ENCODE measurements at regions not wholly inside any gene's neighbourhood (a gene's known extent, or its start where the extent isn't known, plus 50 kb on each side); places are given as distances from the start of the nearest gene placed in this dataset.

- 7% methylated on average over 7 of the region's 9 CpGs for WGBS (ENCODE audit: low lambda C conversion rate)
- no peak overlapping the region for H3K27ac ChIP-seq (ENCODE audit: extremely low read length, insufficient read depth, low read length)
- FAIRE-seq (no peak), ATAC-seq (no peak), DNase-seq (ENCODE audit: low spot score) (no peak)
- BruUV-seq (replicated peaks) = no TSS peak
- H3K4me2 ChIP-seq (ENCODE audit: low read depth, low read length) = no peak overlapping the region
- H3K9me3 ChIP-seq (ENCODE audit: low read length) = no peaks in the 10 kb centered on the region
- H2AFZ ChIP-seq (ENCODE audit: low read length) = no peak overlapping the region
- intact Hi-C loops (cut with micrococcal nuclease; ENCODE audit: unreplicated experiment) = no loop called here
- no peak overlapping the region for H3K9ac ChIP-seq (ENCODE audit: insufficient read depth, low read depth, low read length)
- in situ Hi-C loops (cut with HindIII; ENCODE audit: extremely low pct_ligation_motif_present, low pct_unique_long_range_greater_than_20kb) = no loop called here
- TF ChIP-seq THAP7 (CRISPR knock-in tag; IDR thresholded peaks at IDR 0.05) (no peak), CHCHD3 (CRISPR knock-in tag; IDR thresholded peaks at IDR 0.05) (no peak), MLLT10 (CRISPR knock-in tag; IDR thresholded peaks at IDR 0.05) (no peak)
- no peak overlapping the region for H3K4me3 ChIP-seq (replicated peaks in 1 of 3; ENCODE audit: insufficient read depth in 1 of 3, low read depth in 2 of 3, low read length in 3 of 3)
- H3K4me1 ChIP-seq (ENCODE audit: insufficient read depth, low read length) = no peaks in the 10 kb centered on the region
- peaks cover 0 to 14% of the 10 kb centered on the region in 2 experiments; a peak in 1 of 5 replicates for H3K27me3 ChIP-seq (ENCODE audit: control insufficient read depth in 1 of 2, insufficient read depth in 2 of 2, low read length in 2 of 2)
- ChIA-PET CTCF (ENCODE audit: low intra/inter-chr PET ratio, low total read pairs) (no interaction called here), POLR2A (no interaction called here)
- no peaks in the 10 kb centered on the region for H4K20me1 ChIP-seq (ENCODE audit: insufficient read depth, low read length)
- no peaks in the 10 kb centered on the region for H3K79me2 ChIP-seq (ENCODE audit: insufficient read depth, low read length)
- H3K36me3 ChIP-seq (replicated peaks in 1 of 2; ENCODE audit: control insufficient read depth in 1 of 2, insufficient read depth in 2 of 2, low read length in 2 of 2) = no peaks in the 10 kb centered on the region
Observed at GRCh38 chr2:128798502-128799283, 480.0 kb upstream of the HS6ST1 start.

- H3K4me1 ChIP-seq (ENCODE audit: insufficient read depth, low read length) = no peaks in the 10 kb centered on the region
- no peaks in the 10 kb centered on the region for H3K79me2 ChIP-seq (ENCODE audit: insufficient read depth, low read length)
- no peak overlapping the region for H3K9ac ChIP-seq (ENCODE audit: insufficient read depth, low read depth, low read length)
- ChIA-PET POLR2A (no interaction called here), CTCF (ENCODE audit: low intra/inter-chr PET ratio, low total read pairs) (no interaction called here)
- H3K4me3 ChIP-seq (replicated peaks in 1 of 3; ENCODE audit: insufficient read depth in 1 of 3, low read depth in 2 of 3, low read length in 3 of 3) = no peak overlapping the region
- intact Hi-C loops (cut with micrococcal nuclease; ENCODE audit: unreplicated experiment) (no loop called here), in situ Hi-C loops (cut with HindIII; ENCODE audit: extremely low pct_ligation_motif_present, low pct_unique_long_range_greater_than_20kb) (no loop called here)
- FAIRE-seq = no peak
- BruUV-seq (replicated peaks) = no TSS peak
- no peak overlapping the region for H3K27ac ChIP-seq (ENCODE audit: extremely low read length, insufficient read depth, low read length)
- no peak for DNase-seq (ENCODE audit: low spot score)
- no peak for ATAC-seq
- no peaks in the 10 kb centered on the region for H3K9me3 ChIP-seq (ENCODE audit: low read length)
- no peak overlapping the region for H2AFZ ChIP-seq (ENCODE audit: low read length)
- H3K27me3 ChIP-seq (ENCODE audit: control insufficient read depth in 1 of 2, insufficient read depth in 2 of 2, low read length in 2 of 2) = peaks cover 0 to 14% of the 10 kb centered on the region in 2 experiments; a peak in 1 of 5 replicates
- no peaks in the 10 kb centered on the region for H4K20me1 ChIP-seq (ENCODE audit: insufficient read depth, low read length)
- 0% methylated on average over 1 of the region's 1 CpG for WGBS (ENCODE audit: low lambda C conversion rate)
- no peak overlapping the region for H3K4me2 ChIP-seq (ENCODE audit: low read depth, low read length)
- H3K36me3 ChIP-seq (replicated peaks in 1 of 2; ENCODE audit: control insufficient read depth in 1 of 2, insufficient read depth in 2 of 2, low read length in 2 of 2) = no peaks in the 10 kb centered on the region
- TF ChIP-seq ELF4 (CRISPR knock-in tag; IDR thresholded peaks at IDR 0.05; ENCODE audit: borderline replicate concordance) (no peak), NR1H2 (CRISPR knock-in tag; IDR thresholded peaks at IDR 0.05; ENCODE audit: borderline replicate concordance, low read depth) (no peak), KLF12 (CRISPR knock-in tag; IDR thresholded peaks at IDR 0.05; ENCODE audit: borderline replicate concordance) (no peak), PHF5A (CRISPR knock-in tag; IDR thresholded peaks at IDR 0.05; ENCODE audit: low read depth, unreplicated experiment) (no peak), HNF1A (IDR thresholded peaks at IDR 0.05; ENCODE audit: low read depth) (no peak), HNF1A (CRISPR knock-in tag; IDR thresholded peaks at IDR 0.05; ENCODE audit: borderline replicate concordance) (no peak), CBX1 (IDR thresholded peaks at IDR 0.05; ENCODE audit: low read depth) (no peak), E2F2 (CRISPR knock-in tag; IDR thresholded peaks at IDR 0.05; ENCODE audit: borderline replicate concordance) (no peak), GFI1 (CRISPR knock-in tag; IDR thresholded peaks at IDR 0.05; ENCODE audit: borderline replicate concordance) (no peak)
Observed at GRCh38 chr2:128799284-128799552, 480.6 kb upstream of the HS6ST1 start.
